Stimulated activated CD4-positive, alpha-beta T cell treated with anti-CD3 and anti-CD28 coated beads, Interleukin-4, amount 100 ng/mL, for 24 hours (primary cell): ENCODE measurements at regions not wholly inside any gene's neighbourhood (a gene's known extent, or its start where the extent isn't known, plus 50 kb on each side); places are given as distances from the start of the nearest gene placed in this dataset.

Experiments used
- DNase-seq: peaks from one replicate; pipeline ENCODE4 v3.0.0-alpha.2; 2020

DNA sequence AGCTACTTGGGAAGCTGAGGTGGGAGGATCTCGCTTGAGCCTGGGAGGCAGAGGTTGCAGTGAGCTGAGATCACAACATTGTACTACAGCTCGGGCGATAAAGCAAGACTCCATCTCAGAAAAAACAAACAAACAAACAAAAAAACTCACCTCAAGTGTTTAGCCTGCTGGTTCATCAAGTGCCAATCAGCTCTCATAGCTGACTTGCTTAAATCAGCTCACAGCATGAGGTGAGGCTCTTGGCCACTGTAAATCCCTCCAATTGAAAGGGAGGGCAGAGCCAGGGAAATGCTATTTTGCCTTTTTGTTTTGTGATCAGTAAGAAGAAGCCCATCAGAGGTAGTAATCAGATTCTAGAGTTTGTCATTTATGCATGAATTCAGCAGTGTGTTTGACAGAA lies 112.3 kb downstream of the RAB11FIP2 start:
- DNase-seq, result no peak

- DNase-seq, result no peak
Observed at GRCh38 chr10:117936141-117936540, 110.6 kb downstream of the RAB11FIP2 start.

- DNase-seq, result no peak
Observed at GRCh38 chr10:117936566-117936965, 110.2 kb downstream of the RAB11FIP2 start.

DNA sequence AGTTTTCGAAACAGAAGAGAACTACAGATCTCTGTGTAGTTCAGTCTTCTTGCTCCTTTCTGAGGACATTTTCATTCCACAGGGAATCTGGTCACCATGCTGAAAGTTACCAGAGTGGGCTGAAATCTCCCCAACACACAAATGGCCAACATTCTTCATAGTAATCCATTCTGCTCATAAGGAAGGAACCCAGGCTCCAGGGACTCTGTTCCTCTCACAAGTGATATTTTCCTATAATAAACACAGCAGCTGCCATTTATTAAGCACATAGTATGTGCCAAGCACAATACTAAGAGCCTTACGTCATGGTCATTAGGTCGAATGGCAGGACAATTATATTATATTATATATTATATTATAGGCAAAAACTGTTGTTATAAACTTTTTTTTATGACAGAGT lies 109.8 kb downstream of the RAB11FIP2 start:
- no peak for DNase-seq

DNA sequence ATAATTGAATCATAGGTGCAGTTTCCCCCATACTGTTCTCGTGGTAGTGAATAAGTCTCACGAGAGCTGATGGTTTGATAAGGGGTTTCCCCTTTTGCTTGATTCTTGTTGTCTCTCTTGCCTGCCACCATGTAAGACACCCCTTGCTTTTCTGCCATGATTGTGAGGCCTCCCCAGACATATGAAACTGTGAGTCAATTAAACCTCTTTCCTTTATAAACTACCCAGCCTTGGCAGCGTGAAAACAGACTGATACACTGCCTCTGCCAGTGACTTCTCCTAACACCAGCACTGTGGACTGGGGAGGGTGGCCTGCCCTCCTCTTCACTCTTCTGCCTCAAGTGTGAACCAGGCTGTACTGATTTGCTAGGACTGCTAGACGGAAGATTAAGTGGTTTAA lies 108.6 kb downstream of the RAB11FIP2 start:
- DNase-seq, result no peak

DNA sequence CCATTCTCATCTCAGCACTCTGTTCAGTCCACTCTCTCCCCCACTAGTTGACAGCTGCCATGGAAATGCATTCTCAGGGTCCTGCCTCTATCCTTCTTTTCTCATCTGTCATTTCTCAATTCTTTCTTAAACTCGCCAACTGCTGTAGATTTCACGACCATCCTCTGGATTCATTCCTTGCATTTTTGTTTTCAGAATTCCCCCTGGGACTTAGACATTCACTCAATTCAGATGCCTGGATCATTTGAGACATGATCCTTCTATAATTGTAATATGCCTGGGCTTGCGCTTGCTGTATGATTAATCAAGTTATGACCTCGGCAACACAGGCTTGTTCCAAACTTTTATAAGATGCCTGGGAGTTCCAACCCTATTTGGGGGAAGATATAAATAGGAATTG lies 104.5 kb downstream of the RAB11FIP2 start:
- DNase-seq, result no peak

DNA sequence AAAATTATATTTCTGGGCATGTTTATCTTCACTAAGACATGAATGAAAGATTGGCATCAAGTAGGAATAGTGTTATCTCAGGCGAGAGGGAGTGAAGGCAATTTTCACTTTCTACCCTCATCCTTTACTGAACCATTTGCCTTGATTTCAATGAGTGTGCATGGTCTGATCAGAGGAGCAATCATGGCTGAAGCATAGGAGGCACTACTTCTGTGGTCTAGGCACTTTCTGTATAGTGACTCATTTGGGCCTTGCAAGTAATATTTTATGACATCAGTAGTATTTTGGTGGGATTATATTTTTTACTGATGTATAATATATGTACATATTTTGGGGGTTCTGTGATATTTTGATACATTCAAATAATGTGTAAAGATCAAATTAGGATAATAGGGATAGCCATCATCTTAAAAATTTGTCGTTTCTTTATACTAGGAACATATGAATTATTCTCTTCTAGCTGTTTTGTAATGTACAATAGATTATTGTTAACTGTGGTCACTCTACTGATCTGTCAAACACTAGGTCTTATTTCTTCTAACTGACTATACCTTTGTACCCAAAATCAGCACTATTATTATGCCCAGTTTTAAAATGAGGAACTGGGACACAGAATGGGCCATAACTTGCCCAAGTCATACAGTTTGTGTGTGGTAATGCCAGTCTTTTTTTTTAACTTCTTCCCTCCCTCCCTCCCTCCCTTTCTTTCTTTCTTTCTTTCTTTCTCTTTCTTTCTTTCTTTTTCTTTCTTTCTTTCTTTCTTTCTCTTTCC lies 101.9 kb downstream of the RAB11FIP2 start:
- DNase-seq, result no peak

DNA sequence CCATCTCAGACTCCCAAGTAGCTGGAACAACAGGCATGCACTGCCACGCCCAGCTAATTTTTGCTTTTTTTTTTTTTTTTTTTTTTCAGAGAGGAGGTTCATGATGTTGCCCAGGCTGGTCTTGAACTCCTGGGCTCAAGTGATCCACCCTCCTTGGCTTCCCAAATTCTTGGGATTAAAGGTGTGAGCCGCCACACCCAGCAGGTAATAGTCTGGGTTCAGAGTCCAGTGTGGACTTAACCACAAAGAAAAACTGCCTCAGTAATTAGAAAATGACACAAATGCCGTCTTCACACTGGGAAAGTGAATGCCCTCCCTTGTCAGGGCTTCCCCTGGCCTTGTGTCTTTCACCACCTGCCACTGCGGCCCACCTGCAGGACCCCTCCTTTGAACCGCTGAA lies 101.1 kb downstream of the RAB11FIP2 start:
- no peak for DNase-seq

- DNase-seq, result no peak
Observed at GRCh38 chr10:117946525-117947070, 100.1 kb downstream of the RAB11FIP2 start.

DNA sequence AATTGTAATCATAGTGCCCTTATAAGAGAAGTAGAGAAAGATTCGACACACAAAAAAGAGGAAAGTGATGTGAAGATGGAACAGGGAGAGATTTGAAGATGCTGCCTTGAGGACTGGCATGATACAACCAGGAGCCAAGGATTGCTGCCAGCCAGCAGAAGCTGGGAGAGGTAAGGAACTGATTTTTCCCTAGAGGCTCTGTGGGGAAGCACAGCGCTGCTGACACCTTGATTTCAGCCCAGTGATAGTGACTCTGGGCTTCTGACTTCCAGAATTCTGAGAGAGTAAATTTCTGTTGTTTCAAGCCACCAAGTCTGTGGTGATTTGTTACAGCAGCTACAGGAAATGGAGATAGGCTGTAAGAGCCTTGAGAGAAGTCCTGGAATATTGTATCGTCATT lies 98.2 kb downstream of the RAB11FIP2 start:
- DNase-seq, result no peak

GRCh38 chr10:117950408-117950807 lies 96.3 kb downstream of the RAB11FIP2 start:
- no peak for DNase-seq
